Right lobe of liver (tissue), 6 donors: ENCODE measurements at regions not wholly inside any gene's neighbourhood (a gene's known extent, or its start where the extent isn't known, plus 50 kb on each side); places are given as distances from the start of the nearest gene placed in this dataset.

Source experiments
- ATAC-seq, 4 donors: fragments of 200-7000 bp; cut with Tn5 transposase; one replicate each; pipeline ENCODE4 v1.9.1; 2020; ENCODE audit warnings: mild to moderate bottlenecking in 4 of 4, moderate library complexity in 4 of 4
- DNase-seq, 3 donors: peaks; one replicate each; pipeline ENCODE4 v3.0.0-alpha.2; 2020
- H3K27ac ChIP-seq, 3 donors: fragments of 200-600 bp; one replicate each; pipeline ENCODE4 v1.8.0; 2022
- H3K27me3 ChIP-seq, 2 donors: fragments of 200-600 bp; one replicate each; pipeline ENCODE4 v1.8.0; 2022
- H3K36me3 ChIP-seq, 4 donors: fragments of 200-600 bp; sonication (generic) in 1 of 4; one replicate each; pipeline versions ENCODE4 v1.5.1 to v1.8.0; 2017 to 2022; ENCODE audit warnings: control low read depth in 1 of 4
- H3K4me1 ChIP-seq, 4 donors: fragments of 200-600 bp; sonication (generic) in 1 of 4; one replicate each; pipeline versions ENCODE4 v1.5.1 to v1.8.0; 2017 to 2022; ENCODE audit warnings: control low read depth in 1 of 4
- H3K4me3 ChIP-seq, 3 donors: fragments of 200-600 bp; one replicate each; pipeline ENCODE4 v1.8.0; 2022
- H3K9me3 ChIP-seq, 4 donors: fragments of 200-600 bp; sonication (generic) in 1 of 4; one replicate each; pipeline versions ENCODE4 v1.5.1 to v1.8.0; 2017 to 2022; ENCODE audit warnings: control low read depth in 1 of 4
- CTCF ChIP-seq, 4 donors: fragments of 200-600 bp in 3 of 4; fragments of 450-650 bp in 1 of 4; IDR thresholded peaks; one replicate each; pipeline versions ENCODE4 v1.5.1 to v1.8.0; 2016 to 2022; ENCODE audit warnings: antibody characterized with exemption in 4 of 4, mild to moderate bottlenecking in 2 of 4
- POLR2A ChIP-seq: fragments of 450-650 bp; IDR thresholded peaks from one replicate; pipeline ENCODE4 v1.6.1; 2017; ENCODE audit warnings: antibody characterized with exemption, mild to moderate bottlenecking
- WGBS: methylation state at CpG from one replicate; pipeline ENCODE4 v1.1.6; 2018; ENCODE audit warnings: low coverage, low lambda C conversion rate; ENCODE audit not compliant: insufficient coverage; ENCODE audit errors: missing lambda C conversion rate; 5-methylcytosine and 5-hydroxymethylcytosine counted together
- intact Hi-C, 2 donors: fragments of 100-400 bp; cut with DNase I; formaldehyde crosslinking; loops; one replicate each; pipeline versions ENCODE4 v1.11.2 to v1.14.1; 2022
- donor health status: DM: no; HTN: yes; CAD: no.
- donor health status: DM: no; HTN: no; CAD: no.
- donor health status: DM: no; HTN: no; CAD: no.
- donor health status: DM: no; HTN: yes; CAD: no.
- donor health status: DM: no; HTN: yes; CAD: no.

- Histone ChIP-seq H3K4me1 (no peaks in the 10 kb centered on the region), H3K27ac (no peak overlapping the region), H3K27me3 (no peaks in the 10 kb centered on the region), H3K36me3 (no peaks in the 10 kb centered on the region), H3K9me3 (no peaks in the 10 kb centered on the region), H3K4me3 (no peak overlapping the region)
- no peak for ATAC-seq
- intact Hi-C loops = no loop called here
- TF ChIP-seq POLR2A = no peak
- TF ChIP-seq CTCF (IDR thresholded peaks at IDR 0.05) = no peak
- DNase-seq = no peak
- 48% methylated on average over 7 of the region's 7 CpGs for WGBS
Observed at GRCh38 chr3:5301651-5302297, 114.3 kb downstream of the EDEM1 start.

GRCh38 chr3:5302661-5303060 is 115.2 kb downstream of the EDEM1 start:
- Histone ChIP-seq H3K27me3 (no peaks in the 10 kb centered on the region), H3K4me1 (no peaks in the 10 kb centered on the region), H3K9me3 (no peaks in the 10 kb centered on the region), H3K27ac (no peak overlapping the region), H3K36me3 (no peaks in the 10 kb centered on the region), H3K4me3 (no peak overlapping the region)
- no peak for ATAC-seq
- intact Hi-C loops = no loop called here
- TF ChIP-seq POLR2A = no peak
- TF ChIP-seq CTCF (IDR thresholded peaks at IDR 0.05) = no peak
- WGBS = 59% methylated on average over 3 of the region's 3 CpGs
- DNase-seq = no peak

GRCh38 chr3:5304188-5304587 is 116.7 kb downstream of the EDEM1 start:
- no peak overlapping the region for H3K27ac ChIP-seq
- H3K4me1 ChIP-seq = no peaks in the 10 kb centered on the region
- H3K4me3 ChIP-seq = no peak overlapping the region
- H3K9me3 ChIP-seq = no peaks in the 10 kb centered on the region
- H3K36me3 ChIP-seq = no peaks in the 10 kb centered on the region
- WGBS = 71% methylated on average over 1 of the region's 1 CpG
- TF ChIP-seq POLR2A = no peak
- no peak for TF ChIP-seq CTCF (IDR thresholded peaks at IDR 0.05)
- intact Hi-C loops = no loop called here
- no peaks in the 10 kb centered on the region for H3K27me3 ChIP-seq
- ATAC-seq = no peak
- DNase-seq = no peak

- H3K27me3 ChIP-seq = no peaks in the 10 kb centered on the region
- TF ChIP-seq CTCF (IDR thresholded peaks at IDR 0.05) (peak; percentile 53 to 73 (median 60)), POLR2A (no peak)
- DNase-seq (peak in 1 of 3 donors; percentile 52), ATAC-seq (peak; percentile 83 to 87 (median 86))
- intact Hi-C loops = no loop called here
- no peaks in the 10 kb centered on the region for H3K36me3 ChIP-seq
- no peak overlapping the region for H3K4me3 ChIP-seq
- no peaks in the 10 kb centered on the region for H3K4me1 ChIP-seq
- WGBS = 12% methylated on average over 13 of the region's 13 CpGs
- no peak overlapping the region for H3K27ac ChIP-seq
- no peaks in the 10 kb centered on the region for H3K9me3 ChIP-seq
Observed at GRCh38 chr3:5304789-5305683, 117.5 kb downstream of the EDEM1 start.
